ENCODE measurements at regions not wholly inside any gene's neighbourhood (a gene's known extent, or its start where the extent isn't known, plus 50 kb on each side); places are given as distances from the start of the nearest gene placed in this dataset.

DNA sequence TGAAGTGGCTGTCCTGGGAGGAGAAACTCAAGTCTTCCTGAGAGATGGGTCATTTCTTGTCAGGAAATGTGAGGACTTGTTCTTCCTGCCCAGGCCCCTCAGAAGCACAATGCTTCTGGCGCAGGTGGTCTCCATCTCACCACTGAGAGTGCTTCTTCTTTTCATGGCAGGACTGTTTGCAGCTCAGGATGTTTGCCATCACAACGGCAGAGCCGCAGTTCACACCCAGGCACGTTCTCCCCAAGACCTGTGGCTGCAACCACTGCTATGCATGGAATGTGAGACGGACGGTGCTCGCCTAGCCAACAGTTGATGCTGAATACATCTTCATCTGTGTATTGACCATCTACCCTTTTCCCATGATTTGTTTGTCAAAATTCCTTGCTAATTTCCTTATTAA is 216.3 kb downstream of the GADD45G start:
- no peak overlapping the region for H3K4me3 ChIP-seq (ENCODE audit: low read depth, low read length)
- DNase-seq (ENCODE audit: low read depth): no peak
- TF ChIP-seq, protein P1, sequence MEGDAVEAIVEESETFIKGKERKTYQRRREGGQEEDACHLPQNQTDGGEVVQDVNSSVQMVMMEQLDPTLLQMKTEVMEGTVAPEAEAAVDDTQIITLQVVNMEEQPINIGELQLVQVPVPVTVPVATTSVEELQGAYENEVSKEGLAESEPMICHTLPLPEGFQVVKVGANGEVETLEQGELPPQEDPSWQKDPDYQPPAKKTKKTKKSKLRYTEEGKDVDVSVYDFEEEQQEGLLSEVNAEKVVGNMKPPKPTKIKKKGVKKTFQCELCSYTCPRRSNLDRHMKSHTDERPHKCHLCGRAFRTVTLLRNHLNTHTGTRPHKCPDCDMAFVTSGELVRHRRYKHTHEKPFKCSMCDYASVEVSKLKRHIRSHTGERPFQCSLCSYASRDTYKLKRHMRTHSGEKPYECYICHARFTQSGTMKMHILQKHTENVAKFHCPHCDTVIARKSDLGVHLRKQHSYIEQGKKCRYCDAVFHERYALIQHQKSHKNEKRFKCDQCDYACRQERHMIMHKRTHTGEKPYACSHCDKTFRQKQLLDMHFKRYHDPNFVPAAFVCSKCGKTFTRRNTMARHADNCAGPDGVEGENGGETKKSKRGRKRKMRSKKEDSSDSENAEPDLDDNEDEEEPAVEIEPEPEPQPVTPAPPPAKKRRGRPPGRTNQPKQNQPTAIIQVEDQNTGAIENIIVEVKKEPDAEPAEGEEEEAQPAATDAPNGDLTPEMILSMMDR (IDR thresholded peaks at IDR 0.05; ENCODE audit: control insufficient read depth, extremely low read depth, insufficient read depth): no peak

DNA sequence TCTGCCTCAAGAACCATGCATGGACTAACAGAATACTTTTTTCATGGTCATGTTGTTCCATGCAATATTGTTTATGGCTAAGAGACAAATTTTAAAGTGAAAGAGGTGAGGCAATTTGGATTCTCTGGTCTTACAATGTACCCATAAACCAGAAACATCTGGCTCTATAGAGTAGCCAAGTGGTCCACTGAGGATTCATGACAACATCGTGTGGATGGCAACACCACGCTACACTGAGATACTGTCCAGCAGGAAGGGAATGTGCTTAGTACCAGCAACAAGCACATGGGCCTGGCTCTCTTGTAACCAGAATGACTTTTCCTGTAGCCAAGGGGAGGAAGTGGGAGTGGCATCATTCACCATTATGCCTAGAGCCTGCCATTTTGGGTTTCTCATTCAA is 218.2 kb downstream of the GADD45G start:
- H3K4me3 ChIP-seq (ENCODE audit: low read depth, low read length): no peak overlapping the region
- no peak for DNase-seq (ENCODE audit: low read depth)
- TF ChIP-seq, protein P1 (IDR thresholded peaks at IDR 0.05; ENCODE audit: control insufficient read depth, extremely low read depth, insufficient read depth): no peak

DNA sequence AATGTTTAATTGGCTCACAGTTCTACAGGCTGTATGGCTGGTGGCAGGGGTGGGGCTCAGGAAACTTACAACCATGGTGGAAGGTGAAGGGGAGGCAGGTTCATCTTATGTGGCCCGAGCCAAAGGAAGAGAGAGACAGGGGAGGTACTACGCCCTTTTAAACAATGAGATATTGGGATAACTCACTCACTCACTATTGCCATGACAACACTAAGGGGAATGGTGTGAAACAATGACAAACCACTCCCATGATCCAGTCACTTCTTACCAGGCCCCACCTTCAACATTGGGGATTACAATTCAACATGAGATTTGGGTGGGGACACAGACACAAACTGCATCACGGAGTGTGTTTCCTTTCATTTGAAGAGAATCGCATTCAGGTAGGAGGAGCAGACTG is 220.9 kb downstream of the GADD45G start:
- H3K4me3 ChIP-seq (ENCODE audit: low read depth, low read length): no peak overlapping the region
- TF ChIP-seq, protein P1 (IDR thresholded peaks at IDR 0.05; ENCODE audit: control insufficient read depth, extremely low read depth, insufficient read depth): no peak
- no peak for DNase-seq (ENCODE audit: low read depth)

DNA sequence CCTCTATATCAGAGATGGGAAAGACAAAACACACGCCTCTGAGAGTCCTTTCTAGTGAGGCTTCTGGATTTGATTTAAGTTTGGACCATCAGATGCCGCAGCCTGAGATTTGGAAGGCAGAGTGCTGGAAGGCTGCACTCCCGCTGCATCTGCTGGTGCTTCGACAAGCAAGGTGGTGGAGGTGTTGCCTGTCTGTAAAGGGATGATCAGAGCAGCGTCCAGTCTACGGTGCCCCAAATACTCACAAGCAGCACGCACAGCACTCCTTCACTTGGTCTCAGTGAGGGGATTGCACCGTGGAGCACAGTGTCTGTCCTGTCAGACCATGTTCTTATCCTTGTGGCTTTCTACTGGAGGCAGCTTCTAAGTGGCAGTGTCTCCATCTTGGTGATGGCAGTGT is 221.4 kb downstream of the GADD45G start:
- TF ChIP-seq, protein P1 (IDR thresholded peaks at IDR 0.05; ENCODE audit: control insufficient read depth, extremely low read depth, insufficient read depth): no peak
- H3K4me3 ChIP-seq (ENCODE audit: low read depth, low read length): no peak overlapping the region
- no peak for DNase-seq (ENCODE audit: low read depth)

DNA sequence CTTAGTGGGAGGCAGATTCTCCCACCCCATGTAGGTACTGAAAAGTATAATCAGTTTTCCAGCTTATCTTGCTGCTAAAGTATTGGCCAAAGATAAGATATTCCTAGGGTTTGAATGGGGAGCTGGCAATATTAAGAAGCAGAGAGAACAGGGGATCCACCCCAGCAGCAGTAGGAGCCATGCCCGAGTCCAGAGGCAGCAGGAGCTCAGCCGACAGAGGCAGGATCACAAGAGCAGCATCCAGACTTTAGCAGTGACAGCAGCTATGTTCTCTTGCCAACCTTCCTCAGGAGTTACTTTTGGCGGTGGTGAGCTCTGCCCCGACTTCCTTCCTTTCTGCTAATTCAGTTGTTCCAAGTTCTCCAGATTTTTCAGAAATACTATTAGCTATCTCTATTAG is 224.5 kb downstream of the GADD45G start:
- no peak overlapping the region for H3K4me3 ChIP-seq (ENCODE audit: low read depth, low read length)
- DNase-seq (ENCODE audit: low read depth): no peak
- TF ChIP-seq, protein P1 (IDR thresholded peaks at IDR 0.05; ENCODE audit: control insufficient read depth, extremely low read depth, insufficient read depth): no peak

DNA sequence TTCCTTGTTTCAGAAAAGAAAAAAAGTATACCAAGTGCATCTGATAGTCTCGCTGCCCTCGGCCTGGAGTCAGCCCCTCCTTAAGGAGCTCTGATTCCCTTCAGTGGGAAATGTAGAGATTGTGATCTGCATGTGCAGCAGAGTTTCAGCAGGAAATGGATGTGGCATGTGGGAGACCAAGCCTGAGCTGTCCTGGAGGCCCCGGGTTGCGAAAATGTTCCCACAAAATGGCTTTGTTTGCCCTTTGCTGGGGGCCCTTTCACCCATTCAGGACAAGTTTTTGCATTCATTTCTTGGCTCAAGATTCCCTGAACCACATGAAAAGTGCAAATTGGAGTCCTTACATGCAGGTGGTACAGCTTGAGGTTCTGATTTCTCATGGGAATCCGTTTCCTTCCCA is 230.9 kb downstream of the GADD45G start:
- no peak overlapping the region for H3K4me3 ChIP-seq (ENCODE audit: low read depth, low read length)
- DNase-seq (ENCODE audit: low read depth): no peak
- TF ChIP-seq, protein P1 (IDR thresholded peaks at IDR 0.05; ENCODE audit: control insufficient read depth, extremely low read depth, insufficient read depth): no peak

DNA sequence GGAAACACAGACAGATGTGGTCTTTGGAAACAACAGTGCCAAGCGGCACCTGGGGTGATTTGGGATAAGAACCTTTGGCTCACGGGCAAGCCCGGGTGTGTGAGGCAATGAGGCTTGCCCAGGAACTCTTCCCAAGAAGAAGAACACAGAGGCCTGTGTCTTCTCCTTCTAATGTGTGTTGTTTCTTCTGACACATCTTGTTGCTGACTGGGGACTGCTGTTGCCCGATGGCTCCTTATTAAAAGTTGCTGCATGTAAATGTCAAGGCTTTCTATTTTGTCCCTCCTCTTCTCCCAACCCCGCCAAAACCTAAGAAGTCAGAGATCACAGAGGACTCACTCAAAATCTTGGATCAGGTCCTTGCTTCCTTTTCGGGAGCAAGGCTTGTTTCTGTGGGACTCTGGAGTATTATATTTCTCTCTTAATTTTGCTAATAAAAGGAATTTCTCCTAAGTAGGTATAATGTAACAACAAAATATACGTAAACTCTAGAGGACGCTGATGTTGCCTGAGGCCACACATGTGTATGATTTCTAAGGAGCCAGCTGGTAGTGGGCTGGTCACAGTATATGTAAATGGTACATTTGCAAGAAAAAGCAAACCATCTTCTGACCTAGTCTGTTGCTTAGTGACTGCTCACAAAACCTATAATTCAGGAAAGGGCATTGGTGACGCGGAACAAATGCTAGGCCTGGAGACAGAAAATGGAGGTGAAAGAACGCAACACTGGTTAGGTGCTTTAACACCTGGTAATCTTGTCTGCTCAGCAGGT is 232.5 kb downstream of the GADD45G start:
- no peak for DNase-seq (ENCODE audit: low read depth)
- H3K4me3 ChIP-seq (ENCODE audit: low read depth, low read length): no peak overlapping the region
- TF ChIP-seq, protein P1 (IDR thresholded peaks at IDR 0.05; ENCODE audit: control insufficient read depth, extremely low read depth, insufficient read depth): no peak
